DMS153 treated with DMSO at 0.1 percent for 48 hours (cell line): ENCODE measurements at regions not wholly inside any gene's neighbourhood (a gene's known extent, or its start where the extent isn't known, plus 50 kb on each side); places are given as distances from the start of the nearest gene placed in this dataset.
"Not testable (repeated sequence)": the region's sequence is repeated elsewhere in the genome, so short reads cannot be mapped to it uniquely, and the experiment has no call there.

Source experiments
- DNase-seq: peaks from one replicate; lab custom pipeline; 2025; ENCODE audit not compliant: unreplicated experiment; lab: John Stamatoyannopoulos, UW

GRCh38 chr5:40453689-40454088 is 226.0 kb upstream of the PTGER4 start:
- DNase-seq: no peak

- DNase-seq: no peak
Observed at GRCh38 chr5:40452874-40453624, 226.7 kb upstream of the PTGER4 start.

- DNase-seq: no peak
Observed at GRCh38 chr5:40447438-40447837, 232.3 kb upstream of the PTGER4 start.

- DNase-seq: no peak
Observed at GRCh38 chr5:40446910-40447309, 232.8 kb upstream of the PTGER4 start.

- DNase-seq: no peak
Observed at GRCh38 chr5:40442346-40442745, 237.4 kb upstream of the PTGER4 start.

GRCh38 chr5:40441733-40442132 is 238.0 kb upstream of the PTGER4 start:
- no peak for DNase-seq

- no peak for DNase-seq
Observed at GRCh38 chr5:40440746-40441145, 239.0 kb upstream of the PTGER4 start.

GRCh38 chr5:40439103-40439502 is 240.6 kb upstream of the PTGER4 start:
- DNase-seq: not testable (repeated sequence)

GRCh38 chr5:40438646-40439045 is 241.1 kb upstream of the PTGER4 start:
- not testable (repeated sequence) for DNase-seq

- no peak for DNase-seq
Observed at GRCh38 chr5:40437452-40437861, 242.3 kb upstream of the PTGER4 start.

GRCh38 chr5:40436535-40437237 is 243.0 kb upstream of the PTGER4 start:
- DNase-seq: no peak

- not testable (repeated sequence) for DNase-seq
Observed at GRCh38 chr5:40435706-40436105, 244.0 kb upstream of the PTGER4 start.

GRCh38 chr5:40432836-40433235 is 246.9 kb upstream of the PTGER4 start:
- DNase-seq: no peak

- DNase-seq: no peak
Observed at GRCh38 chr5:40431734-40432133, 248.0 kb upstream of the PTGER4 start.

GRCh38 chr5:40430101-40430710 is 249.5 kb upstream of the PTGER4 start:
- no peak for DNase-seq

- no peak for DNase-seq
Observed at GRCh38 chr5:40429258-40430100, 250.2 kb upstream of the PTGER4 start.

GRCh38 chr5:40428815-40429214 is 250.9 kb upstream of the PTGER4 start:
- DNase-seq: no peak

GRCh38 chr5:40428126-40428525 is 251.6 kb upstream of the PTGER4 start:
- no peak for DNase-seq

- DNase-seq: not testable (repeated sequence)
Observed at GRCh38 chr5:40417046-40417810, 262.5 kb upstream of the PTGER4 start.

GRCh38 chr5:40416588-40416987 is 263.1 kb upstream of the PTGER4 start:
- DNase-seq: no peak
